ENCODE measurements at regions not wholly inside any gene's neighbourhood (a gene's known extent, or its start where the extent isn't known, plus 50 kb on each side); places are given as distances from the start of the nearest gene placed in this dataset.

DNA sequence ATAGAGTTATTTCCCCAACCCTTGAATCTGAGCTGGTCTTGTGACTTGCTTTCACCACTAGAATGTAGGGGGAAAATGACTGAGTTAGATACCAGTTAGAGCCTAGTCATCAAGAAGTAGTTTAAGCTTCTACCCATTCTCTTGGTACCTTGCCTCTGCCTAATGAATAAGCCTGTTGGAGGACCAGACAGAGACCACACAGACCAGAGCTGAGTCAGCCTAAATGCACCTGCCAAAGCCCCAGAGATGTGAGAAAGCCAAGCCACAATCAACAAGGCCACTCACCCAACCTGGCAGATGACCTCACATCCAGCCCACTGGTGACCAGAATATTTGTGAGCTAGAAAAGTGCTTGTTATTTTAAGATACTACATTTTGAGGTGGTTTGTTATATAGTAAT, 85.2 kb upstream of the DCLK2 start:
- no peak for DNase-seq
- Histone ChIP-seq H3K4me3 (no peak overlapping the region), H3K36me3 (no peaks in the 10 kb centered on the region), H3K27ac (no peak overlapping the region), H3K4me1 (no peaks in the 10 kb centered on the region), H3K9me3 (no peaks in the 10 kb centered on the region), H3K27me3 (no peaks in the 10 kb centered on the region)
- intact Hi-C loops (cut with DNase I; ENCODE audit: low total_unique reads), result no loop called here
- TF ChIP-seq, protein P1, sequence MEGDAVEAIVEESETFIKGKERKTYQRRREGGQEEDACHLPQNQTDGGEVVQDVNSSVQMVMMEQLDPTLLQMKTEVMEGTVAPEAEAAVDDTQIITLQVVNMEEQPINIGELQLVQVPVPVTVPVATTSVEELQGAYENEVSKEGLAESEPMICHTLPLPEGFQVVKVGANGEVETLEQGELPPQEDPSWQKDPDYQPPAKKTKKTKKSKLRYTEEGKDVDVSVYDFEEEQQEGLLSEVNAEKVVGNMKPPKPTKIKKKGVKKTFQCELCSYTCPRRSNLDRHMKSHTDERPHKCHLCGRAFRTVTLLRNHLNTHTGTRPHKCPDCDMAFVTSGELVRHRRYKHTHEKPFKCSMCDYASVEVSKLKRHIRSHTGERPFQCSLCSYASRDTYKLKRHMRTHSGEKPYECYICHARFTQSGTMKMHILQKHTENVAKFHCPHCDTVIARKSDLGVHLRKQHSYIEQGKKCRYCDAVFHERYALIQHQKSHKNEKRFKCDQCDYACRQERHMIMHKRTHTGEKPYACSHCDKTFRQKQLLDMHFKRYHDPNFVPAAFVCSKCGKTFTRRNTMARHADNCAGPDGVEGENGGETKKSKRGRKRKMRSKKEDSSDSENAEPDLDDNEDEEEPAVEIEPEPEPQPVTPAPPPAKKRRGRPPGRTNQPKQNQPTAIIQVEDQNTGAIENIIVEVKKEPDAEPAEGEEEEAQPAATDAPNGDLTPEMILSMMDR (IDR thresholded peaks at IDR 0.05), result no peak

- no peak for DNase-seq
- no peaks in the 10 kb centered on the region for H3K27me3 ChIP-seq
- TF ChIP-seq, protein P1 (IDR thresholded peaks at IDR 0.05), result no peak
- H3K4me1 ChIP-seq, result no peaks in the 10 kb centered on the region
- no peak overlapping the region for H3K4me3 ChIP-seq
- H3K9me3 ChIP-seq, result no peaks in the 10 kb centered on the region
- intact Hi-C loops (cut with DNase I; ENCODE audit: low total_unique reads), result loop anchor here (5.0 kb wide), 1 partner anchor 252 kb away; no protein-coding TSS in a partner anchor
- no peak overlapping the region for H3K27ac ChIP-seq
- H3K36me3 ChIP-seq, result no peaks in the 10 kb centered on the region
Observed at GRCh38 chr4:149995134-149995756, 83.0 kb upstream of the DCLK2 start.

DNA sequence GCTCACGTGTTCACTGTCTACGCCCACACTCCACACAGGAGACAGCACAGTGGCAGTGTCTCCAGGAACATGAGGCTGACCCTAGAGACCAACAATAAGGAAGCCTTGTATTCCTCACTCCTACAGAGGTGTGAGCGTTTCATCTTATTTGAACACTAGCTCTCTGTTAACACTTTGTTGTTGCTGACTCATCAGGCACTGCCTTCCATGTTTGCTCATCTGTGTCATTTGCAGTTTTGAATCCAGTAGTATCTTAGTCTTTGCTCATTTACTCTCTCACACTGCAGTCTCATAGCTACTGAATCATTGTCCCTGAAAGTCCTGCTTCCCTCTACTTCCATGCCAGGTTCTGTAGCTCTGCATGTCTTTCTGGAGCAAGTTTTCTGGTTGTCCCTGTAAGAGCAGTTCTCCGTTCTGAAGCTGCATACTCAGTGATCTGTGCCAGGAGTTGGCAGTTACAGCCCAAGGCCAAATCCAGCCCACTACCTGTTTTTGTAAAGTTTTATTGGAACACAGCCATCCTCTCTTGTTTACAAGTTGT, 80.3 kb upstream of the DCLK2 start:
- Histone ChIP-seq H3K27ac (no peak overlapping the region), H3K27me3 (no peaks in the 10 kb centered on the region), H3K36me3 (no peaks in the 10 kb centered on the region), H3K9me3 (no peaks in the 10 kb centered on the region), H3K4me1 (peaks cover 0 to 2% (median 0%) of the 10 kb centered on the region in 4 donors), H3K4me3 (no peak overlapping the region)
- DNase-seq, result no peak
- intact Hi-C loops (cut with DNase I; ENCODE audit: low total_unique reads), result loop anchor here (5.0 kb wide), 1 partner anchor 249 kb away; no protein-coding TSS in a partner anchor
- TF ChIP-seq, protein P1 (IDR thresholded peaks at IDR 0.05), result no peak

DNA sequence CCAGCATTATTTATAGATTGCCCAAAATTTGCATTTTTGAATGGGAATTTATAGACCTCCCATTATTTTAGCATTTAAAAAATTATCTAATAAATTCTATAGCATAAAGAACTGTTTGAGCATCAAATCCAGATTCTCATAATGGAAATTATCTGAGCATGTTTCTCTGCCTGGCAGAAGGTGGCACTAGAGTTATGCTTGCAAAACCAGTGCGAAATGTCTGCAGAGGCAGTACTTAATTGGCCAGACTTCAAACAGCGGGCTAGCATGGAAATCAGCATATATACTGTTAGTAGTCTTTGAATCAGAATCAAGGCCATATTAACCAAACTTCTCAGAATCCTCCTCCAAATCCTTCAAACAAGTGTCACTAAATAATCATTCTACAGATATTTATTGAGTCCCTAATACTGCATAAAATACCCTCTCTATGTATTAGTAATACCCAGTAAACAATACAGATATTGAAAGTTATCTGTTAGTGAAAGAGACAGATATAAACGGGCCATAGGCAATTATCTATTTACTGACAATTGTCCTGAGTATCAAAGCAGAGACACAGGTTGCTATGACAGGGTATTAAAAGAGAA, 78.7 kb upstream of the DCLK2 start:
- H3K27ac ChIP-seq, result no peak overlapping the region
- intact Hi-C loops (cut with DNase I; ENCODE audit: low total_unique reads), result loop anchor here (5.0 to 10.0 kb wide), 3 partner anchors 215 to 868 kb away; no protein-coding TSS in a partner anchor
- no peak overlapping the region for H3K4me3 ChIP-seq
- TF ChIP-seq, protein P1 (IDR thresholded peaks at IDR 0.05), result peak; percentile 67 to 83
- no peaks in the 10 kb centered on the region for H3K9me3 ChIP-seq
- no peaks in the 10 kb centered on the region for H3K27me3 ChIP-seq
- no peaks in the 10 kb centered on the region for H3K36me3 ChIP-seq
- no peak for DNase-seq
- peaks cover 0 to 16% (median 4%) of the 10 kb centered on the region in 4 donors for H3K4me1 ChIP-seq

DNA sequence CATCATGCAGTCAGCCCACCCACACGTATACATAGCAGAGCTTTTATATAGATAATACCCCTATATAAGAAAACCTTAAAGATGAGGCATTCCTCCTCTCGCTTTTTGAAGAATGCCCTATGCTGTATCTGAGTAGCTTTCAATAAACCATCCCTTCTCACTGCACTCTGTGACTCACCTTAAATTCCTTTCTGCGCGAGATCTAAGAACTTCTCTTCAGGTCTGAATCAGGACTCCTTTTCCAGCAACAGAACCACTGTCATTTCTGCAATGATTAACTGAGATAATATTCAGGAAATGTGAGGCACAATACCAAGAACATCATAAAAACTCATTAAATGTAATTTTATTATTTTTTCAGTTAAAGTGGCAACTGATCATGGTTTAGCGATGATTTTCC, 76.4 kb upstream of the DCLK2 start:
- intact Hi-C loops (cut with DNase I; ENCODE audit: low total_unique reads), result loop anchor here (5.0 to 10.0 kb wide), 2 partner anchors 213 to 865 kb away; no protein-coding TSS in a partner anchor
- no peaks in the 10 kb centered on the region for H3K27me3 ChIP-seq
- H3K27ac ChIP-seq, result no peak overlapping the region

More for the DNA sequence above, 76.4 kb upstream of the DCLK2 start:
- H3K9me3 ChIP-seq, result no peaks in the 10 kb centered on the region
- TF ChIP-seq, protein P1 (IDR thresholded peaks at IDR 0.05), result no peak
- peaks cover 0 to 38% (median 17%) of the 10 kb centered on the region in 4 donors for H3K4me1 ChIP-seq
- no peak for DNase-seq
- no peak overlapping the region for H3K4me3 ChIP-seq
- no peaks in the 10 kb centered on the region for H3K36me3 ChIP-seq

Measured in tibial artery (tissue), 4 donors.